ENCODE measurements at regions not wholly inside any gene's neighbourhood (a gene's known extent, or its start where the extent isn't known, plus 50 kb on each side); places are given as distances from the start of the nearest gene placed in this dataset.

- no peaks in the 10 kb centered on the region for H3K36me3 Mint-ChIP-seq (ENCODE audit: low read depth)
- H3K27me3 Mint-ChIP-seq (ENCODE audit: low read depth) = no peaks in the 10 kb centered on the region
- H3K27ac Mint-ChIP-seq = no peak overlapping the region
- TF ChIP-seq CTCF (IDR thresholded peaks at IDR 0.05; ENCODE audit: unreplicated experiment in 3 of 3) = no peak
- H3K4me1 Mint-ChIP-seq = peaks cover 18% of the 10 kb centered on the region
- no peak overlapping the region for H3K4me3 Mint-ChIP-seq
- H3K9me3 Mint-ChIP-seq = no peaks in the 10 kb centered on the region
These were observed 82.8 kb downstream of the MIS18A start for GRCh38 chr21:32196001-32196400.

- Mint-ChIP-seq H3K9me3 (no peaks in the 10 kb centered on the region), H3K27ac (no peak overlapping the region), H3K4me1 (peaks cover 10% of the 10 kb centered on the region), H3K27me3 (ENCODE audit: low read depth) (peaks cover 14% of the 10 kb centered on the region), H3K36me3 (ENCODE audit: low read depth) (no peaks in the 10 kb centered on the region), H3K4me3 (no peak overlapping the region)
- TF ChIP-seq CTCF (IDR thresholded peaks at IDR 0.05; ENCODE audit: unreplicated experiment in 3 of 3) = no peak
These were observed 85.8 kb downstream of the MIS18A start for GRCh38 chr21:32193098-32193465.

- H3K27ac Mint-ChIP-seq = no peak overlapping the region
- H3K27me3 Mint-ChIP-seq (ENCODE audit: low read depth) = peaks cover 14% of the 10 kb centered on the region
- TF ChIP-seq CTCF (IDR thresholded peaks at IDR 0.05; ENCODE audit: unreplicated experiment in 3 of 3) = no peak
- H3K9me3 Mint-ChIP-seq = peaks cover under 1% of the 10 kb centered on the region
- peaks cover 4% of the 10 kb centered on the region for H3K4me1 Mint-ChIP-seq
- H3K4me3 Mint-ChIP-seq = no peak overlapping the region
- H3K36me3 Mint-ChIP-seq (ENCODE audit: low read depth) = no peaks in the 10 kb centered on the region
These were observed 86.4 kb downstream of the MIS18A start for GRCh38 chr21:32192291-32193097.

GRCh38 chr21:32190493-32191144 is 88.2 kb downstream of the MIS18A start:
- Mint-ChIP-seq H3K27me3 (ENCODE audit: low read depth) (peaks cover 20% of the 10 kb centered on the region), H3K4me1 (no peaks in the 10 kb centered on the region), H3K9me3 (peaks cover 2% of the 10 kb centered on the region), H3K4me3 (no peak overlapping the region), H3K27ac (no peak overlapping the region), H3K36me3 (ENCODE audit: low read depth) (no peaks in the 10 kb centered on the region)
- TF ChIP-seq CTCF (IDR thresholded peaks at IDR 0.05; ENCODE audit: unreplicated experiment in 3 of 3) = no peak

- Mint-ChIP-seq H3K27ac (no peak overlapping the region), H3K4me3 (no peak overlapping the region), H3K27me3 (ENCODE audit: low read depth) (peaks cover 21% of the 10 kb centered on the region), H3K4me1 (no peaks in the 10 kb centered on the region), H3K36me3 (ENCODE audit: low read depth) (no peaks in the 10 kb centered on the region), H3K9me3 (peaks cover 2% of the 10 kb centered on the region)
- no peak for TF ChIP-seq CTCF (IDR thresholded peaks at IDR 0.05; ENCODE audit: unreplicated experiment in 3 of 3)
These were observed 89.0 kb downstream of the MIS18A start for GRCh38 chr21:32189688-32190483.
